K562 (cell line): ENCODE measurements at regions not wholly inside any gene's neighbourhood (a gene's known extent, or its start where the extent isn't known, plus 50 kb on each side); places are given as distances from the start of the nearest gene placed in this dataset.

Experiments used
- ATAC-seq: fragments of 200-7000 bp; cut with Tn5 transposase; 3 replicates; pipeline ENCODE4 v1.9.1; 2020; ENCODE audit warnings: moderate library complexity
- BruUV-seq: library from RNA; stranded (reverse); fragments of 400-500 nt; replicated peaks from 2 replicates; lab custom pipeline; 2021; lab: Mats Ljungman, UMichigan
- CTCF ChIA-PET: fragments of 300-600 bp; formaldehyde crosslinking; extraction: SDS; loops from one replicate; lab custom pipeline; 2021; ENCODE audit warnings: low intra/inter-chr PET ratio; lab: Yijun Ruan, JAX
- POLR2A ChIA-PET: fragments of 300-600, 350-650 bp; sonication (Branson Sonifier 250); formaldehyde crosslinking; extraction: SDS; loops from one replicate; lab custom pipeline; 2021; ENCODE audit warnings: antibody characterized with exemption, inconsistent platforms; lab: Yijun Ruan, JAX
- DNase-seq, 4 experiments: peaks; one replicate each; pipeline versions ENCODE4 v3.0.0 to v3.0.0-alpha.2; 2011 to 2018; ENCODE audit warnings: low spot score in 3 of 4, mixed read lengths in 3 of 4; ENCODE audit errors: extremely low read depth in 1 of 4
- FAIRE-seq: peaks from 2 replicates; lab custom pipeline; 2011; peaks lifted over from hg19 to GRCh38; lab: Jason Lieb, UNC
- H2AFZ ChIP-seq: 2 replicates; pipeline ENCODE4 v1.6.0; 2011; ENCODE audit warnings: low read depth, low read length, control low read depth, inconsistent platforms
- H3K27ac ChIP-seq: fragments of 200-600 bp; 3 replicates; pipeline ENCODE4 v1.8.0; 2011; ENCODE audit warnings: low read depth, mild to moderate bottlenecking, control low read depth, inconsistent platforms, low read length, moderate library complexity, mixed read lengths; ENCODE audit errors: extremely low read depth
- H3K27me3 ChIP-seq, 2 experiments: fragments of 300-600 bp in 1 of 2; 2 replicates in 1 of 2; 3 replicates in 1 of 2; pipeline versions ENCODE4 v1.6.0 to v1.8.0; 2011; ENCODE audit warnings: inconsistent platforms in 2 of 2, low read length in 2 of 2, mild to moderate bottlenecking in 1 of 2, mixed read lengths in 1 of 2, moderate library complexity in 1 of 2; ENCODE audit not compliant: control insufficient read depth in 2 of 2, insufficient read depth in 2 of 2
- H3K36me3 ChIP-seq: fragments of 300-600 bp; 3 replicates; pipeline ENCODE4 v1.8.0; 2011; ENCODE audit warnings: mild to moderate bottlenecking, low read length, inconsistent platforms; ENCODE audit not compliant: control insufficient read depth, insufficient read depth
- H3K4me1 ChIP-seq, 2 experiments: fragments of 200-600 bp in 1 of 2; replicated peaks in 1 of 2; 2 replicates in 1 of 2; 3 replicates in 1 of 2; pipeline versions ENCODE4 v1.5.1 to v1.8.0; 2011; ENCODE audit warnings: inconsistent platforms in 2 of 2, low read length in 2 of 2, mild to moderate bottlenecking in 1 of 2, mixed read lengths in 1 of 2, moderate library complexity in 1 of 2; ENCODE audit not compliant: control insufficient read depth in 2 of 2, insufficient read depth in 2 of 2
- H3K4me2 ChIP-seq: 2 replicates; pipeline ENCODE4 v1.6.1; 2011; ENCODE audit warnings: low read length, control low read depth, inconsistent platforms, mixed read lengths; ENCODE audit not compliant: insufficient read depth
- H3K4me3 ChIP-seq: fragments of 200-600 bp; sonication (generic), shearing (Covaris generic); 2 replicates; pipeline ENCODE4 v1.5.1; 2016; ENCODE audit warnings: control low read depth, inconsistent platforms
- H3K79me2 ChIP-seq: fragments of 200-600 bp; 3 replicates; pipeline ENCODE4 v1.8.0; 2011; ENCODE audit warnings: low read length, inconsistent platforms; ENCODE audit not compliant: control insufficient read depth, insufficient read depth
- H3K9ac ChIP-seq, 2 experiments: 2 replicates each; pipeline versions ENCODE4 v1.6.0 to v1.6.1; 2011; ENCODE audit warnings: low read depth in 2 of 2, low read length in 2 of 2, control low read depth in 1 of 2, inconsistent platforms in 1 of 2, mild to moderate bottlenecking in 1 of 2, mixed read lengths in 1 of 2; ENCODE audit not compliant: insufficient read depth in 1 of 2
- H3K9me1 ChIP-seq: one replicate; pipeline ENCODE4 v1.6.0; 2011; ENCODE audit warnings: inconsistent platforms, mild to moderate bottlenecking, low read length, moderate library complexity; ENCODE audit not compliant: control insufficient read depth, insufficient read depth
- H3K9me3 ChIP-seq: replicated peaks from 2 replicates; pipeline ENCODE4 v1.5.1; 2011; ENCODE audit warnings: low read depth, low read length, inconsistent platforms; ENCODE audit not compliant: control insufficient read depth, insufficient read depth
- H4K20me1 ChIP-seq: replicated peaks from 2 replicates; pipeline ENCODE4 v1.6.1; 2011; ENCODE audit warnings: low read length, inconsistent platforms, mixed read lengths; ENCODE audit not compliant: control insufficient read depth, insufficient read depth
- CBFA2T2 ChIP-seq: fragments of 450-650 bp; conservative IDR thresholded peaks from 2 replicates; pipeline ENCODE4 v1.6.1; 2017; ENCODE audit warnings: mild to moderate bottlenecking
- FOS ChIP-seq: IDR thresholded peaks from 3 replicates; pipeline ENCODE4 v1.6.1; 2011; ENCODE audit not compliant: insufficient read length; ENCODE audit errors: extremely low read depth
- GATA2 ChIP-seq: sonication (generic); formaldehyde crosslinking; IDR thresholded peaks from 2 replicates; pipeline ENCODE4 v1.4.0; 2020; ENCODE audit warnings: mild to moderate bottlenecking, missing genetic modification reagents
- IRF2 ChIP-seq: sonication (generic); formaldehyde crosslinking; IDR thresholded peaks from 2 replicates; pipeline ENCODE4 v1.8.1; 2022; ENCODE audit warnings: mild to moderate bottlenecking, missing genetic modification reagents
- JUN ChIP-seq, 2 experiments: sonication (generic) in 1 of 2; formaldehyde crosslinking in 1 of 2; IDR thresholded peaks; 2 replicates each; pipeline versions ENCODE4 v1.6.1 to v1.8.0; 2012 to 2022; ENCODE audit warnings: borderline replicate concordance in 2 of 2, mild to moderate bottlenecking in 2 of 2, improper control_type of control experiment in 1 of 2, low read depth in 1 of 2, low read length in 1 of 2, missing genetic modification reagents in 1 of 2
- NR4A1 ChIP-seq, 2 experiments: fragments of 250-450 bp in 1 of 2; fragments of 450-650 bp in 1 of 2; sonication (Bioruptor Pico) in 1 of 2; IDR thresholded peaks; 2 replicates each; pipeline versions ENCODE4 v1.4.0 to v1.6.1; 2016 to 2020; ENCODE audit warnings: mild to moderate bottlenecking in 2 of 2, missing compliant biosample characterization in 1 of 2, missing genetic modification characterization in 1 of 2, moderate library complexity in 1 of 2
- RUNX1 ChIP-seq: sonication (generic); IDR thresholded peaks from 2 replicates; pipeline ENCODE4 v1.6.1; 2016; ENCODE audit warnings: antibody characterized with exemption, low read depth
- SMARCA4 ChIP-seq: fragments of 450-650 bp; IDR thresholded peaks from 2 replicates; pipeline ENCODE4 v1.6.1; 2016
- SUPT5H ChIP-seq: fragments of 450-650 bp; IDR thresholded peaks from 2 replicates; pipeline ENCODE4 v1.6.1; 2016
- TAF9B ChIP-seq: fragments of 450-650 bp; IDR thresholded peaks from 2 replicates; pipeline ENCODE4 v1.6.1; 2018; ENCODE audit warnings: mild to moderate bottlenecking; ENCODE audit not compliant: partially characterized antibody
- TBP ChIP-seq: optimal IDR thresholded peaks from 2 replicates; pipeline ENCODE3; 2011; ENCODE audit warnings: low read depth, low read length, improper control_type of control experiment
- ZBTB26 ChIP-seq: fragments of 450-650 bp; formaldehyde crosslinking; IDR thresholded peaks from 2 replicates; pipeline ENCODE4 v1.4.0; 2022; ENCODE audit warnings: missing genetic modification characterization
- ZBTB9 ChIP-seq: fragments of 450-650 bp; formaldehyde crosslinking; IDR thresholded peaks from 2 replicates; pipeline ENCODE4 v1.4.0; 2020; ENCODE audit warnings: mild to moderate bottlenecking, moderate library complexity
- ZNF280B ChIP-seq: fragments of 250-450 bp; sonication (Bioruptor Pico); IDR thresholded peaks from 2 replicates; pipeline ENCODE4 v1.5.1; 2021; ENCODE audit warnings: mild to moderate bottlenecking
- ZNF699 ChIP-seq: fragments of 250-450 bp; sonication (Bioruptor Pico); IDR thresholded peaks from 2 replicates; pipeline ENCODE4 v1.8.0; 2021; ENCODE audit warnings: mild to moderate bottlenecking, moderate library complexity; ENCODE audit not compliant: insufficient replicate concordance
- WGBS: fragments of 100-300 bp; shearing (Covaris generic); methylation state at CpG from one replicate; pipeline ENCODE4 v1.1.6; 2016; ENCODE audit warnings: low coverage, mixed read lengths; ENCODE audit not compliant: insufficient coverage; ENCODE audit errors: missing lambda C conversion rate; 5-methylcytosine and 5-hydroxymethylcytosine counted together
- in situ Hi-C: fragments of 300-500 bp; cut with MboI; formaldehyde crosslinking; loops from 4 replicates; pipeline ENCODE4 v1.15.0; 2018; ENCODE audit warnings: inconsistent platforms, mixed read lengths
- intact Hi-C: fragments of 100-400 bp; cut with micrococcal nuclease; formaldehyde crosslinking; loops from 2 replicates; pipeline ENCODE4 v1.14.2; 2022

GRCh38 chr6:113358063-113358583 lies 499.0 kb upstream of the MARCKS start (continued):
- TF ChIP-seq FOS = no peak
- no peak for TF ChIP-seq GATA2 (CRISPR knock-in tag)
- TF ChIP-seq TAF9B = no peak
- TF ChIP-seq, all 486 proteins: peak for 0

- Histone ChIP-seq H3K9ac (no peak overlapping the region), H3K4me1 (no peaks in the 10 kb centered on the region), H2AFZ (no peak overlapping the region), H4K20me1 (no peaks in the 10 kb centered on the region), H3K27me3 (no peaks in the 10 kb centered on the region), H3K36me3 (no peaks in the 10 kb centered on the region), H3K79me2 (no peaks in the 10 kb centered on the region), H3K27ac (no peak overlapping the region), H3K4me3 (no peak overlapping the region), H3K9me1 (no peaks in the 10 kb centered on the region), H3K9me3 (no peaks in the 10 kb centered on the region), H3K4me2 (no peak overlapping the region)
- DNase-seq = no peak
- no TSS peak for BruUV-seq
- WGBS = 0% methylated on average over 5 of the region's 5 CpGs
- ATAC-seq = no peak
- CTCF ChIA-PET = no interaction called here
- in situ Hi-C loops (no loop called here), intact Hi-C loops (no loop called here)
- no peak for FAIRE-seq
- POLR2A ChIA-PET = interaction anchor here (1.0 kb wide), 1 partner anchor 9 kb away, joined by 3 read pairs; no protein-coding TSS in a partner anchor
- no peak for TF ChIP-seq SUPT5H
- no peak for TF ChIP-seq IRF2 (CRISPR knock-in tag)
- no peak for TF ChIP-seq ZBTB9
- no peak for TF ChIP-seq ZNF280B
- TF ChIP-seq ZBTB26 (CRISPR knock-in tag) = no peak
- no peak for TF ChIP-seq SMARCA4
- TF ChIP-seq RUNX1 = no peak
- TF ChIP-seq NR4A1 (CRISPR knock-in tag; IDR thresholded peaks at IDR 0.05) = no peak
- no peak for TF ChIP-seq NR4A1 (tag; IDR thresholded peaks at IDR 0.05)
- TF ChIP-seq ZNF699 (CRISPR knock-in tag) = no peak
- TF ChIP-seq CBFA2T2 = no peak
- no peak for TF ChIP-seq JUN (IDR thresholded peaks at IDR 0.05; ENCODE audit: borderline replicate concordance, low read depth, low read length)
- no peak for TF ChIP-seq JUN (CRISPR knock-in tag; IDR thresholded peaks at IDR 0.05; ENCODE audit: borderline replicate concordance)
- no peak for TF ChIP-seq TBP
Observed at GRCh38 chr6:113359155-113360140, 497.7 kb upstream of the MARCKS start.
